PC-3 (cell line): ENCODE measurements at regions not wholly inside any gene's neighbourhood (a gene's known extent, or its start where the extent isn't known, plus 50 kb on each side); places are given as distances from the start of the nearest gene placed in this dataset.

Experiments
- ATAC-seq: fragments of 200-7000 bp; cut with Tn5 transposase; 2 replicates; pipeline ENCODE4 v1.9.1; 2020; ENCODE audit warnings: mild to moderate bottlenecking, moderate library complexity
- BruUV-seq: library from RNA; stranded (reverse); fragments of 400-500 nt; replicated peaks from 2 replicates; lab custom pipeline; 2021; lab: Mats Ljungman, UMichigan
- CTCF ChIA-PET: fragments of 300-600 bp; sonication (Branson Sonifier 250); formaldehyde crosslinking; loops from one replicate; lab custom pipeline; 2022; ENCODE audit warnings: antibody characterized with exemption; lab: Charles Lee
- POLR2A ChIA-PET: fragments of 300-600 bp; sonication (Branson Sonifier 250); formaldehyde crosslinking; loops from one replicate; lab custom pipeline; 2022; ENCODE audit warnings: antibody characterized with exemption; ENCODE audit not compliant: unreplicated experiment; lab: Charles Lee
- DNase-seq: peaks from one replicate; pipeline ENCODE4 v3.0.0-alpha.2; 2015
- H2AFZ ChIP-seq: fragments of 300-600 bp; sonication (generic); 2 replicates; pipeline ENCODE4 v1.6.0; 2016; ENCODE audit warnings: antibody characterized with exemption, low read length
- H3F3A ChIP-seq: fragments of 300-600 bp; sonication (generic); one replicate; pipeline ENCODE4 v1.6.0; 2017; ENCODE audit warnings: antibody characterized with exemption, low read length, control low read depth, mild to moderate bottlenecking; ENCODE audit not compliant: unreplicated experiment
- H3K27ac ChIP-seq: fragments of 300-600 bp; sonication (generic); 2 replicates; pipeline ENCODE4 v1.5.1; 2016; ENCODE audit warnings: mild to moderate bottlenecking, low read length
- H3K27me3 ChIP-seq: fragments of 300-600 bp; sonication (generic); 2 replicates; pipeline ENCODE4 v1.6.1; 2016; ENCODE audit warnings: low read length, mixed read lengths
- H3K36me3 ChIP-seq: fragments of 300-600 bp; sonication (generic); 2 replicates; pipeline ENCODE4 v1.6.1; 2016; ENCODE audit warnings: low read depth, mixed run types, low read length, mixed read lengths
- H3K4me1 ChIP-seq: fragments of 300-600 bp; sonication (generic); 2 replicates; pipeline ENCODE4 v1.5.1; 2016; ENCODE audit warnings: low read length; ENCODE audit not compliant: insufficient read depth
- H3K4me2 ChIP-seq: fragments of 300-600 bp; sonication (generic); 2 replicates; pipeline ENCODE4 v1.6.0; 2016; ENCODE audit warnings: low read length
- H3K4me3 ChIP-seq: fragments of 300-600 bp; sonication (generic); 2 replicates; pipeline ENCODE4 v1.5.1; 2016; ENCODE audit warnings: mild to moderate bottlenecking, low read length, mixed read lengths
- H3K79me2 ChIP-seq: fragments of 300-600 bp; sonication (generic); 2 replicates; pipeline ENCODE4 v1.6.1; 2017; ENCODE audit warnings: low read length, mixed read lengths
- H3K9ac ChIP-seq: fragments of 300-600 bp; sonication (generic); 2 replicates; pipeline ENCODE4 v1.6.0; 2016; ENCODE audit warnings: mild to moderate bottlenecking, low read length
- H3K9me2 ChIP-seq: fragments of 300-600 bp; sonication (generic); replicated peaks from 2 replicates; pipeline ENCODE4 v1.6.1; 2016; ENCODE audit warnings: mixed run types, low read length, mixed read lengths
- H3K9me3 ChIP-seq: fragments of 300-600 bp; sonication (generic); 2 replicates; pipeline ENCODE4 v1.6.1; 2016; ENCODE audit warnings: low read length, mixed read lengths
- H4K20me1 ChIP-seq: fragments of 300-600 bp; sonication (generic); 2 replicates; pipeline ENCODE4 v1.6.1; 2016; ENCODE audit warnings: low read length, mixed read lengths
- CTCF ChIP-seq: fragments of 300-600 bp; sonication (generic); conservative IDR thresholded peaks from 2 replicates; pipeline ENCODE4 v1.5.1; 2017; ENCODE audit warnings: antibody characterized with exemption, low read depth, mild to moderate bottlenecking, low read length
- EZH2 ChIP-seq: fragments of 300-600 bp; sonication (generic); IDR thresholded peaks from one replicate; pipeline ENCODE4 v1.6.1; 2017; ENCODE audit warnings: antibody characterized with exemption, mild to moderate bottlenecking, low read length; ENCODE audit not compliant: unreplicated experiment
- EZH2phosphoT487 ChIP-seq: fragments of 300-600 bp; sonication (generic); IDR thresholded peaks from 2 replicates; pipeline ENCODE4 v1.6.1; 2018; ENCODE audit warnings: mild to moderate bottlenecking, antibody characterized with exemption, low read length, borderline replicate concordance
- intact Hi-C: fragments of 100-400 bp; cut with micrococcal nuclease; formaldehyde crosslinking; loops from 2 replicates; pipeline ENCODE4 v1.9.0; 2023

DNA sequence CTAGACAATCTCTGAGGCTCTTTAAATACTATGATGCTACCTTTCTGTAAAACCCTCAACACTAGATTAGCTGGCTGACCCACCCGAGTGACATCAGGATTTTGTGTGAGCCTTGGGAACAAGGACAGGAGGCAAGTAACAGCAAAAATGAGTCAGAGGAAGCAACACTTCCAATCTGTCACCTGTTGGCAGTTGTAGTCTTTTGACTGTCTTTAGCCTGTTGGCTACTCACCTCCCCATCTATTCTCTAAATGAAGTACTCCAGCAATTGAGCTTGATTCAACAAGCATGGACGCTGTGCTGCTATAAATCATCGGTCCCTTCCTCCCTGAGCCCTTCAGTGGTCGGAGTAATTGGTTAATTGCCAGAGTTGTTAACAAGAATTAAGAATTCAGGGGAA lies 898.7 kb downstream of the BCL11A start:
- no peak for DNase-seq
- intact Hi-C loops: no loop called here
- no peak for ATAC-seq
- no peaks in the 10 kb centered on the region for H3K9me2 ChIP-seq
- no peaks in the 10 kb centered on the region for H3F3A ChIP-seq
- H3K4me3 ChIP-seq: no peak overlapping the region
- no peaks in the 10 kb centered on the region for H3K36me3 ChIP-seq
- H2AFZ ChIP-seq: no peak overlapping the region
- ChIA-PET CTCF (no interaction called here), POLR2A (no interaction called here)
- H3K27ac ChIP-seq: no peak overlapping the region
- no peak overlapping the region for H3K4me2 ChIP-seq
- no TSS peak for BruUV-seq
- no peaks in the 10 kb centered on the region for H4K20me1 ChIP-seq
- no peaks in the 10 kb centered on the region for H3K4me1 ChIP-seq
- H3K79me2 ChIP-seq: no peaks in the 10 kb centered on the region
- H3K9me3 ChIP-seq: no peaks in the 10 kb centered on the region
- TF ChIP-seq CTCF: no peak
- TF ChIP-seq EZH2: no peak
- TF ChIP-seq EZH2phosphoT487: no peak
- H3K9ac ChIP-seq: no peak overlapping the region
- H3K27me3 ChIP-seq: peaks cover 15% of the 10 kb centered on the region

- no peaks in the 10 kb centered on the region for H3K79me2 ChIP-seq
- CTCF ChIA-PET: no interaction called here
Observed at GRCh38 chr2:59653164-59653563, 900.3 kb downstream of the BCL11A start.

DNA sequence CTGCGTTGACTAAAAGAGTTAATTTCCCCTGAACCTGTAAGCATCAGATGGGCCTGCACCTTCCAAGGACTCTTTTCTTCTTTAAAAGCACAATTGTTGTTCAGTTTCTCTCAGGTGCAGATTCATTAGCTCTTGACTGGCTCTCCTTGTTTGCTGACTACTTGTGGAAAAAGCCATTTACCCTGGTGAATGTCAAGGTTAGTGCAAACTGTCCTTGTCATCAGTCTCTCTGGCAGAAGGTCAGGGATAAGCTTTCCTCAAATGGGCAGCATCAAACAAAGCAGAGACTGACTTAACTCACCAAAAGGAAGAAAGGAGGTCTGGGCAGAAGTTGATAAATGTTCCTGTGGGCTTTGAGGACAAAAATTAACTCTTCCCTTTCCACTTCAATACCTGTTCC lies 922.7 kb downstream of the BCL11A start:
- Histone ChIP-seq H3K9ac (no peak overlapping the region), H3K36me3 (no peaks in the 10 kb centered on the region), H3K4me3 (no peak overlapping the region), H3K9me2 (no peaks in the 10 kb centered on the region), H3K79me2 (no peaks in the 10 kb centered on the region), H3K9me3 (no peaks in the 10 kb centered on the region), H3K27ac (no peak overlapping the region), H3F3A (no peaks in the 10 kb centered on the region), H3K4me1 (no peaks in the 10 kb centered on the region), H2AFZ (no peak overlapping the region), H3K4me2 (no peak overlapping the region), H3K27me3 (no peaks in the 10 kb centered on the region), H4K20me1 (no peaks in the 10 kb centered on the region)
- BruUV-seq: no TSS peak
- no peak for DNase-seq
- TF ChIP-seq CTCF: no peak
- TF ChIP-seq EZH2: no peak
- TF ChIP-seq EZH2phosphoT487: no peak
- ATAC-seq: no peak
- intact Hi-C loops: no loop called here
- CTCF ChIA-PET: no interaction called here
- POLR2A ChIA-PET: no interaction called here

More at GRCh38 chr2:59653164-59653563, 900.3 kb downstream of the BCL11A start:
- Histone ChIP-seq H3K9me2 (no peaks in the 10 kb centered on the region), H3F3A (no peaks in the 10 kb centered on the region), H3K4me2 (no peak overlapping the region), H3K9ac (no peak overlapping the region), H3K27ac (no peak overlapping the region), H2AFZ (no peak overlapping the region), H3K4me3 (no peak overlapping the region), H4K20me1 (no peaks in the 10 kb centered on the region), H3K27me3 (peaks cover 15% of the 10 kb centered on the region), H3K4me1 (no peaks in the 10 kb centered on the region), H3K9me3 (no peaks in the 10 kb centered on the region), H3K36me3 (no peaks in the 10 kb centered on the region)
- DNase-seq (no peak), ATAC-seq (no peak)
- POLR2A ChIA-PET: no interaction called here
- intact Hi-C loops: no loop called here
- TF ChIP-seq EZH2: no peak
- no peak for TF ChIP-seq CTCF
- TF ChIP-seq EZH2phosphoT487: no peak
- BruUV-seq: no TSS peak
